ENCODE measurements at regions not wholly inside any gene's neighbourhood (a gene's known extent, or its start where the extent isn't known, plus 50 kb on each side); places are given as distances from the start of the nearest gene placed in this dataset.

GRCh38 chr16:63717806-63718205 lies 1404.1 kb downstream of the CDH11 start:
- TF ChIP-seq POLR2A (IDR thresholded peaks at IDR 0.05; ENCODE audit: low read depth, low read length) (no peak), POLR2AphosphoS2 (IDR thresholded peaks at IDR 0.05; ENCODE audit: low read depth, low read length) (no peak), CTCF (IDR thresholded peaks at IDR 0.05 in 2 of 3, conservative IDR thresholded peaks at IDR 0.05 in 1 of 3; ENCODE audit: control insufficient read depth in 2 of 3, extremely low read depth in 1 of 3, insufficient read depth in 1 of 3, low read depth in 3 of 3, low read length in 3 of 3) (no peak), PBX3 (IDR thresholded peaks at IDR 0.05; ENCODE audit: insufficient replicate concordance, low read depth, low read length) (no peak), PML (IDR thresholded peaks at IDR 0.05; ENCODE audit: low read length) (no peak), BRCA1 (IDR thresholded peaks at IDR 0.05; ENCODE audit: low read depth, low read length) (no peak)
